Gastroesophageal sphincter (tissue), 4 donors: ENCODE measurements at regions not wholly inside any gene's neighbourhood (a gene's known extent, or its start where the extent isn't known, plus 50 kb on each side); places are given as distances from the start of the nearest gene placed in this dataset.

Source experiments
- ATAC-seq: fragments of 150-250 bp; one replicate; pipeline ENCODE4 v1.9.1; 2016; ENCODE audit warnings: mild to moderate bottlenecking, moderate library complexity
- H3K27ac ChIP-seq, 4 donors: fragments of 200-600 bp; sonication (generic) in 3 of 4; 1 replicate in 3 of 4; 2 replicates in 1 of 4; pipeline ENCODE4 v1.5.1; 2016 to 2019
- H3K27me3 ChIP-seq: fragments of 200-600 bp; sonication (generic); one replicate; pipeline ENCODE4 v1.5.1; 2019
- H3K36me3 ChIP-seq, 2 donors: fragments of 200-600 bp; sonication (generic); one replicate each; pipeline ENCODE4 v1.5.1; 2019; ENCODE audit warnings: control low read depth in 1 of 2
- H3K4me1 ChIP-seq, 3 donors: fragments of 200-600 bp; sonication (generic); 1 replicate in 2 of 3; 2 replicates in 1 of 3; pipeline ENCODE4 v1.5.1; 2016 to 2019; ENCODE audit warnings: control low read depth in 2 of 3
- H3K4me3 ChIP-seq, 2 donors: fragments of 200-600 bp; sonication (generic); one replicate each; pipeline ENCODE4 v1.5.1; 2019; ENCODE audit warnings: mild to moderate bottlenecking in 1 of 2, moderate library complexity in 1 of 2
- H3K9me3 ChIP-seq, 3 donors: fragments of 200-600 bp; sonication (generic); one replicate each; pipeline ENCODE4 v1.5.1; 2017 to 2019; ENCODE audit warnings: control low read depth in 2 of 3
- CTCF ChIP-seq, 4 experiments: fragments of 200-600 bp in 2 of 4; fragments of 450-650 bp in 2 of 4; sonication (generic) in 1 of 4; IDR thresholded peaks; one replicate each; pipeline ENCODE4 v1.5.1; 2017 to 2019; ENCODE audit warnings: antibody characterized with exemption in 4 of 4, mild to moderate bottlenecking in 2 of 4, moderate library complexity in 2 of 4
- EP300 ChIP-seq: sonication (generic); formaldehyde crosslinking; IDR thresholded peaks from one replicate; pipeline ENCODE4 v1.6.1; 2017; ENCODE audit warnings: antibody characterized with exemption, mild to moderate bottlenecking
- POLR2A ChIP-seq, 2 donors: fragments of 450-650 bp; IDR thresholded peaks; one replicate each; pipeline ENCODE4 v1.6.1; 2017; ENCODE audit warnings: antibody characterized with exemption in 2 of 2, mild to moderate bottlenecking in 2 of 2, moderate library complexity in 1 of 2
- POLR2AphosphoS5 ChIP-seq: sonication (generic); formaldehyde crosslinking; IDR thresholded peaks from one replicate; pipeline ENCODE4 v1.6.1; 2017; ENCODE audit warnings: antibody characterized with exemption
- WGBS, 2 donors: methylation state at CpG; one replicate each; pipeline ENCODE4 v1.1.5; 2018; ENCODE audit warnings: low coverage in 1 of 2; 5-methylcytosine and 5-hydroxymethylcytosine counted together

DNA sequence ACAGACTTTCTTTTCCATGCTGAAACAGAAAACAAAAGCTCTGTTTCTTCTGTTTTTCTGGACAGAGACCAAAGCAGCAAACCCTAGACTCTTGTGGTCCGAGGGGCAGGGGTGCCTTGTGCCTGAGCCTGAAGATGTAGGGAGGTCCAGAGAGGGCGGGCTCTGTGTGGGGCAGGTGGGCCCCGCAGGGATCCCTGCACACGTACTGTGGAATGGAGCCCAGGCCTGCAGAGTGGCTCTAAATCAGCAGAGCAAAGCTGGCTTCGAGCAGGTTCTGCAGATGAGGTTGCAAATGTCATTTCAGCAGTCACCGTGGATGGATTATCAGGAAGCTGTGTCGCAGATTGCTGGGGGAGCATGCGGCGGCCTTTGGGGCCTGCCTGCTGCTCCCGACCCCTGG is 438.6 kb downstream of the RNF144A start:
- Histone ChIP-seq H3K27me3 (no peaks in the 10 kb centered on the region), H3K4me3 (no peak overlapping the region), H3K36me3 (no peaks in the 10 kb centered on the region), H3K9me3 (peaks cover 0 to 5% (median 0%) of the 10 kb centered on the region in 3 donors), H3K4me1 (no peaks in the 10 kb centered on the region), H3K27ac (no peak overlapping the region)
- no CpG with 5 or more reads among the region's 10 CpGs for WGBS, 2 donors
- no peak for ATAC-seq
- TF ChIP-seq POLR2A (IDR thresholded peaks at IDR 0.05) (no peak), CTCF (IDR thresholded peaks at IDR 0.05) (no peak), POLR2AphosphoS5 (no peak), EP300 (no peak)

- H3K4me3 ChIP-seq = no peak overlapping the region
- no peaks in the 10 kb centered on the region for H3K4me1 ChIP-seq
- no peak overlapping the region for H3K27ac ChIP-seq
- no peaks in the 10 kb centered on the region for H3K27me3 ChIP-seq
- H3K9me3 ChIP-seq = peaks cover 0 to 5% (median 0%) of the 10 kb centered on the region in 3 donors
- no peak for ATAC-seq
- 100% methylated on average over 1 of the region's 11 CpGs; no CpG with 5 or more reads in 1 of the 2 donors for WGBS, 2 donors
- TF ChIP-seq CTCF (IDR thresholded peaks at IDR 0.05) = no peak
- no peak for TF ChIP-seq POLR2A (IDR thresholded peaks at IDR 0.05)
- no peak for TF ChIP-seq POLR2AphosphoS5
- TF ChIP-seq EP300 = no peak
- H3K36me3 ChIP-seq = no peaks in the 10 kb centered on the region
These were observed 439.8 kb downstream of the RNF144A start for GRCh38 chr2:7356909-7357584.

- Histone ChIP-seq H3K27me3 (no peaks in the 10 kb centered on the region), H3K27ac (no peak overlapping the region), H3K36me3 (no peaks in the 10 kb centered on the region), H3K9me3 (peaks cover 0 to 5% (median 0%) of the 10 kb centered on the region in 3 donors), H3K4me1 (no peaks in the 10 kb centered on the region), H3K4me3 (no peak overlapping the region)
- TF ChIP-seq EP300 (no peak), POLR2A (IDR thresholded peaks at IDR 0.05) (no peak), CTCF (IDR thresholded peaks at IDR 0.05) (no peak), POLR2AphosphoS5 (no peak)
- WGBS, 2 donors = 60 to 83% methylated on average over 2 of the region's 2 CpGs
- ATAC-seq = no peak
These were observed 440.8 kb downstream of the RNF144A start for GRCh38 chr2:7357993-7358392.

DNA sequence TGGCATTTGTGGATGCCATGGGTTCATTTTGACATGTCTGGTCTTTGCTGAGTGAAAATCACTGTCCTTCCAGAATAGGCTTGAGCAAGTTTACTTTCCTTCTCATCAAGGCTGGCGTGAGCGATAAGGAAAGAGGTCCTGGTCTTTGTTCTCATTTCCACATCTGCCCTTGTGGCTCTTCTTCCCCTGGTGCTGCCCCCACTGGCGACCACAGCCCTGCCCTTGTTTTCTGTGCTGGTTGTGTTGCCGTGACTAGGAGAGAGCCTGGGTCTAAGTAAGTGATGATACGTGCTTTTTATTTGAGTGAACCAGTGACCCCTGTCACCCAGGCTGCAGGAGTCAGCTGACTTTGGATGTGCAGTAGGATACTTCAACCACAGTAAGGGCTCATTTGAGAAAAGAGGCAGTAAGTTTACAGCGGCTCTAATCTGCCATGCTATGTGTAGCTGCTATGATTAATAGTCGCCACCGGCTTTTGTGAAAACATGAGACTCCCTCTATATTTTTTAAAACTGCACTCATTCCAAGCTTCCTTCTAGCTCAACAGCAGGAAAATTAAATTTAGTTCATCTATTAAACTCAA is 441.7 kb downstream of the RNF144A start:
- no peak overlapping the region for H3K27ac ChIP-seq
- H3K36me3 ChIP-seq = no peaks in the 10 kb centered on the region
- no peaks in the 10 kb centered on the region for H3K27me3 ChIP-seq
- ATAC-seq = no peak
- WGBS, 2 donors = 43 to 81% methylated on average over 5 to 8 of the region's 8 CpGs
- no peaks in the 10 kb centered on the region for H3K4me1 ChIP-seq
- H3K4me3 ChIP-seq = no peak overlapping the region
- peaks cover 0 to 2% (median 0%) of the 10 kb centered on the region in 3 donors for H3K9me3 ChIP-seq
- no peak for TF ChIP-seq CTCF (IDR thresholded peaks at IDR 0.05)
- TF ChIP-seq POLR2AphosphoS5 = no peak
- no peak for TF ChIP-seq EP300

DNA sequence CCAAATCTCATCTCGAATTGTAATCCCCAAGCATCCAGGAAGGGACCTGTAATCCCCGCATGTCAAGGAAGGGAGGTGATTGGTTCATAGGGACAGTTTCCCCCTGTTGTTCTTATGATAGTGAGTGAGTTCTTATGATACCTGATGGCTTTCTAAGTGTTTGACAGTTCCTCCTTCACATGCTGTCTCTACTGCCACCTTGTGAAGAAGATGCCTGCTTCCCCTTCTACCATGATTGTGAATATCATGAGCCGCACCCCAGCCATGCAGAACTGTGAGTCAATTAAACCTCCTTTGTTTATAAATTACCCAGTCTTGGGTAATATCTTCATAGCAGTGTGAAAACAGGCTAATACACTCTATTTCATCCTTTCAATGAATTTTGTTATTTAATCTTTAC is 446.7 kb downstream of the RNF144A start:
- 50 to 90% methylated on average over 2 to 3 of the region's 3 CpGs for WGBS, 2 donors
- Histone ChIP-seq H3K4me3 (no peak overlapping the region), H3K27me3 (no peaks in the 10 kb centered on the region), H3K27ac (no peak overlapping the region), H3K36me3 (no peaks in the 10 kb centered on the region), H3K9me3 (peaks cover 0 to 10% (median 0%) of the 10 kb centered on the region in 3 donors), H3K4me1 (no peaks in the 10 kb centered on the region)
- TF ChIP-seq POLR2A (IDR thresholded peaks at IDR 0.05) = no peak
- no peak for TF ChIP-seq EP300
- TF ChIP-seq POLR2AphosphoS5 = no peak
- no peak for TF ChIP-seq CTCF (IDR thresholded peaks at IDR 0.05)
- no peak for ATAC-seq
